HT1080 (cell line): ENCODE measurements at regions not wholly inside any gene's neighbourhood (a gene's known extent, or its start where the extent isn't known, plus 50 kb on each side); places are given as distances from the start of the nearest gene placed in this dataset.
A peak's percentile ranks its signal among the peaks of the same experiment; 100 is the strongest.

Experiments used
- DNase-seq: peaks from one replicate; pipeline ENCODE4 v3.0.0-alpha.2; 2015; ENCODE audit warnings: low read depth

- DNase-seq = no peak
Observed at GRCh38 chr4:140281828-140282552, 91.5 kb upstream of the SCOC start.

- DNase-seq = no peak
Observed at GRCh38 chr4:140277576-140277975, 95.9 kb upstream of the SCOC start.

DNA sequence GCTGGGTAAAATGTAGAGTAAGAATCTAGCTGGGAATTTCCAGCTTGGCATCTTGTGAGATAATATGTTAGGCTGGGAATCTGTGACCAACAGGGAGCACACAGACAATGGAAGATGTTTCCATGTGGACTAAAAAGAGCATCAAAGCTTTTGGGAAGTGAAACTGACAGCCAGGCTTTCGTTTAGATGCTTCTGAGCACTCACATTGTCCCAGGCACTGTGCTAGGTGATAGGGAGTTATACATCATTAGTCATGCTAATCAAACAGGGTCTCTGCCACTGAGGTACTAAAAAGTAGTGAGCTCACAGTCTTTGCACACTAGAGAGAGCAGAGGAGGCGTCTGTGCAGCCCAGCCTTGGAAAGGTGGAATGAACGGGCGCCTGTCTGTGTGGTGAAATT is 101.9 kb upstream of the SCOC start:
- DNase-seq = no peak

- DNase-seq = no peak
Observed at GRCh38 chr4:140269369-140269768, 104.1 kb upstream of the SCOC start.

GRCh38 chr4:140268186-140268841 is 105.1 kb upstream of the SCOC start:
- DNase-seq = no peak

GRCh38 chr4:140267576-140267975 is 105.9 kb upstream of the SCOC start:
- peak; percentile 94 for DNase-seq

- peak; percentile 99 for DNase-seq
Observed at GRCh38 chr4:140266958-140267568, 106.4 kb upstream of the SCOC start.

GRCh38 chr4:140260227-140260626 is 106.2 kb upstream of the MAML3 start:
- peak; percentile 90 for DNase-seq

DNA sequence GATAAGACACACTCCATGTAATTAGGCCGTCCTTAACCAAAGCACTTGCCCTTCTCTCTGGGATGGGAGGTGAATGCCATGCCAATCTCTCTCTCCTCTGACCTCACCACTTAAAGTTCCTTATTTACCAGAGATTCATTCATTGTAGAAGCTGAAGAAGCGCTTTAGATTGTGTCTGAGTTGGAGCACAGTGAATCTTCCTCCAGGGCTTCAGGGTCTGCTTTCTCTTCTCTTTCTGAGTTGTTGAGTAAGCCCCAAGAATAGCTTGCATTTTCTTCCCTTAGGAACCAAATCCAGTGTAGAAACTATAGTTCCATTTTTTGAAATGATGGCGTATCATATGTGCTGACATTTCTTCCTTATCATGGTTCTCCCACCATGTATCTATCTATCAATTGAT is 104.5 kb upstream of the MAML3 start:
- no peak for DNase-seq

DNA sequence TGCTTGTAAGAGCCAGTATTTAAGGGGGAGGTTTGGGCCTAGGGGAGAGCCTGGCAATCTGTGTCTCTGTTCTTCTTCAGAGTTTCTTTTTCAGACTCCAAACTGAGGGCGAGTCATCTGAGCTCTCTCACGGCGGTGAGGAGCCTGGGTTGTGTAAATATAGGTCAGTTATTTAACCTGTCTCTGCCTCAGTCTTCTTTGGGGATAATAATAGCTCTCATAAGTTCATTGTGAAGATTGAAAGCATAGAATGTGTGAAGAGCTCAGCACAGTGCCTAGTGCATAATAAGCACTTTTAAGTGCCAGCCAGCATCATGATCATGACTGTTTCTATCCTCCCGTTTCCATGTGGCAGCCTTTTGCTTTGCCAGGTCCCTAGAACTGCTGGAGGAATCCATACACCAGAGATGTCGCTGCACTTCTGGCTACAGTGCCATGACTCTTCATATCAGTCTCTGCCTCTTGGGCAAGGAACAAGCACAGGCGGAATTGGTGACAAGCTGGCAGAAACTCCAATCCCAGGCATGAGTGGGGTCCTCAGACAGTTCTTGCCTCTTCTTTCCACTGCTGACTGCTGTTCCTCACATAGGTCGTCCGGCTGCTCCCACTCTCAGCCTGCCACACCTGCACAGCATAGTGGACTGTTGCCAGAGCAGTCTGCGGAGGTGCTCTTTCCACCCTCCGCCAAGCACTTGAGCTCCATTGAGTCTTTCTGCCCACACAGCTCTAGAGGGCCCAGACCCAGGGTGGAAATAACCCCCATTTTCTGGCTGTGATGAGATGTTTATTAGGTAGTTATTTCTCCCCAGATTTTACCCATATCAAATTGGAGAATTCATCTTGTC is 103.7 kb upstream of the MAML3 start:
- DNase-seq = no peak

DNA sequence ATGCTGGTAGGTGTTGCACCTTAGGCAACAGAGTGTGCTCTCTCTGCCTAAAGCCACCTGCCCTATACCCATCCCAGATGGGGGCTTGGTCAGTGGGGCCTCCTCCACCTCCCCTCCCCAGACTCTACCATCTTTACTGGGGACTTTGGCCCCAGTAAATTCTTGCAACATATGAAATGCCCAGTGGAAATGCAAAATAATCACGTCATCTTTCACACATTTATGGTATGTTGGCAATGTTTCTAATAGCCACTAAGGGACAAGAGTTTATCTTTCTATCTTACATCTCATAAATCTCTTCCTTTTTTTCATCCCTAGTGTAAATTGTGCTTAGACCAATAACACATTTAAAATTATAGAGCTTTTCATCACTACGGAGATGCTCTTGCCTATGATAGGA is 103.0 kb upstream of the MAML3 start:
- DNase-seq = no peak

GRCh38 chr4:140256335-140256734 is 102.4 kb upstream of the MAML3 start:
- peak; percentile 87 for DNase-seq

- DNase-seq = no peak
Observed at GRCh38 chr4:140255927-140256326, 101.9 kb upstream of the MAML3 start.

- DNase-seq = no peak
Observed at GRCh38 chr4:140255467-140255866, 101.5 kb upstream of the MAML3 start.

GRCh38 chr4:140254651-140255299 is 100.8 kb upstream of the MAML3 start:
- DNase-seq = peak; percentile 59

DNA sequence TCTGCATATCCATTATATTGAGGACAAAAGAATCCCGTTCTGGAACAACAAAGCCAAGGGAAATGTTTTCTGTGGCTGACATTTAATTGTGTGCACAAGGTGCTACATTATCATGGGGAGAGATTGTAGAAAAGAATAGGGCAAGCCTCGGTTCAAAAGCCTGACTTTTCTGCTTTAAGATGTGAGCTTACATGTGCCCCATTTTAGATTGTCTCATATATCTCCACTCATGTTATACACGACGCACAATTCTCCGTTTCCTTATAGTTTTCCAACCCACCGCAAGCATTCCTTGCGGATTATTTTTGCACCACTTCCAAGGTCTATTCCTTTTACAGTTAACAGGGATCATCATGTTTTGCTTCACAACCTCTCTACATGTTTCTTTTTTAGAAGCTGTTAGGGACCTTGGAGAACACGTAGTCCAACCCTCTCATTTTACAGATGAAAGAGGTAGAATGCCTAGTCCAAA is 99.6 kb upstream of the MAML3 start:
- no peak for DNase-seq

DNA sequence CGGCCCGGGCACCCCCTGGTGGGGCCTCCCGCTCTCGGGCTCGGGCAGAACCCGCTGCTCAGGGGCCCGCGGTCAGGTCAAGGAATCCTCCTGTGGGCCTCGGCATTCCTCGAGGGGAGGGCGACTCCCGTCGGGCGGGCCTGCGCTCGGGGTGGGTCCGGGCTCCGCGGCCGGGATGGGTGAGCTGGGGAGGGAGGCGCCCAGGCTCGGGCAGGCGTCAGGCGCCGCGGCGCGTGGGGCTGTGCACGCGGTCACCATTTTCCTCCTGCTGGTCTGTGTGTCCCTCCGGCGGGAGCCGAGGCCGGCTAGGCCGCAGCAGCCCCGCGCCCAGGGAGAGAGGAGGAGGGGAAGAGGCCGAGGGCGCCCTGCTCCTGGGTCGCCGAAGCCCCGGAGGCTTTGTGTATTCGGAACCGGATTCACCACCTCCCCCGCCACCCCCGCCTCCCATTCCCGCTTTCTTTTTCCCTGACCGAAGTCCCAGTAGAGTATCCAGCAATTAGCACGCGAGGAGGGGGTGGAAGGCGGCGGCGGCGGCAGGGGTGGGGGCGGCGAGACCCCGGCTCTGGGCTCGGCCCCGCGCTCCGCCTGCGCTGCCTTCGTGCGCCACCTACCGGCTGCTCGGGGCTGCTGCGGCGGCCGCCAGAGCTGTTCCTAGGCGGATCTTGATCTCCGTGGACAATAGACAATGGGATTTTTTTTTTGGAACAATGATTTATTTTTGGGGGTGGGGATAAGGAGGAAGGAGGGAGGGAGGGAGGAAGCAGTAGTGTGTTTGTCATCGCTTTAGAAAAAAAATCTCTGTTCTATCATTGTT is 99.0 kb upstream of the MAML3 start:
- DNase-seq = peak; percentile 92

- DNase-seq = peak; percentile 42
Observed at GRCh38 chr4:140252141-140252741, 98.3 kb upstream of the MAML3 start.

- DNase-seq = no peak
Observed at GRCh38 chr4:140251571-140251970, 97.6 kb upstream of the MAML3 start.
